Smooth muscle cell (in vitro differentiated cells): ENCODE measurements at regions not wholly inside any gene's neighbourhood (a gene's known extent, or its start where the extent isn't known, plus 50 kb on each side); places are given as distances from the start of the nearest gene placed in this dataset.
"Not testable (repeated sequence)": the region's sequence is repeated elsewhere in the genome, so short reads cannot be mapped to it uniquely, and the experiment has no call there.

ENCODE experiments used
- DNase-seq: peaks from one replicate; lab custom pipeline; 2025; ENCODE audit not compliant: unreplicated experiment; lab: John Stamatoyannopoulos, UW
- H2AFZ ChIP-seq: fragments of 200-600 bp; sonication (generic); 2 replicates; pipeline ENCODE4 v1.6.0; 2016; ENCODE audit warnings: antibody characterized with exemption, low read depth, mild to moderate bottlenecking
- H3F3A ChIP-seq: fragments of 200-600 bp; sonication (generic); 2 replicates; pipeline ENCODE4 v1.6.0; 2017; ENCODE audit warnings: antibody characterized with exemption, low read depth
- H3K27ac ChIP-seq: fragments of 200-600 bp; sonication (generic); 2 replicates; pipeline ENCODE4 v1.5.1; 2016; ENCODE audit warnings: low read depth, mild to moderate bottlenecking
- H3K27me3 ChIP-seq: fragments of 200-600 bp; sonication (generic); 2 replicates; pipeline ENCODE4 v1.6.1; 2016; ENCODE audit warnings: low read depth, mild to moderate bottlenecking
- H3K36me3 ChIP-seq: fragments of 200-600 bp; sonication (generic); 2 replicates; pipeline ENCODE4 v1.5.1; 2016; ENCODE audit warnings: low read depth
- H3K4me1 ChIP-seq: fragments of 200-600 bp; sonication (generic); 2 replicates; pipeline ENCODE4 v1.5.1; 2016; ENCODE audit warnings: low read depth
- H3K4me2 ChIP-seq: fragments of 200-600 bp; sonication (generic); 2 replicates; pipeline ENCODE4 v1.6.0; 2016; ENCODE audit warnings: mild to moderate bottlenecking
- H3K4me3 ChIP-seq: fragments of 200-600 bp; sonication (generic); 2 replicates; pipeline ENCODE4 v1.5.1; 2016; ENCODE audit warnings: mild to moderate bottlenecking
- H3K79me2 ChIP-seq: fragments of 200-600 bp; sonication (generic); 2 replicates; pipeline ENCODE4 v1.6.0; 2016; ENCODE audit warnings: low read depth, mild to moderate bottlenecking
- H3K9ac ChIP-seq: fragments of 200-600 bp; sonication (generic); 2 replicates; pipeline ENCODE4 v1.6.0; 2016; ENCODE audit warnings: low read depth
- H3K9me3 ChIP-seq: fragments of 200-600 bp; sonication (generic); replicated peaks from 2 replicates; pipeline ENCODE4 v1.5.1; 2016; ENCODE audit warnings: low read depth
- H4K20me1 ChIP-seq: fragments of 200-600 bp; sonication (generic); 2 replicates; pipeline ENCODE4 v1.6.0; 2016; ENCODE audit warnings: low read depth
- CTCF ChIP-seq: fragments of 200-600 bp; sonication (generic); IDR thresholded peaks from 2 replicates; pipeline ENCODE4 v1.5.1; 2017; ENCODE audit warnings: borderline replicate concordance, mild to moderate bottlenecking, antibody characterized with exemption; ENCODE audit not compliant: insufficient read depth, poor library complexity, severe bottlenecking
- WGBS: methylation state at CpG from one replicate; pipeline ENCODE4 v1.1.7; 2016; ENCODE audit warnings: low lambda C conversion rate; 5-methylcytosine and 5-hydroxymethylcytosine counted together

- Histone ChIP-seq H3K9ac (no peak overlapping the region), H3K4me3 (no peak overlapping the region), H3K4me1 (peaks cover 14% of the 10 kb centered on the region), H2AFZ (no peak overlapping the region), H3K9me3 (peaks cover 7% of the 10 kb centered on the region), H3K27me3 (no peaks in the 10 kb centered on the region), H4K20me1 (no peaks in the 10 kb centered on the region), H3K36me3 (no peaks in the 10 kb centered on the region), H3K27ac (no peak overlapping the region), H3K79me2 (no peaks in the 10 kb centered on the region), H3F3A (no peaks in the 10 kb centered on the region), H3K4me2 (no peak overlapping the region)
- no peak for TF ChIP-seq CTCF
- no peak for DNase-seq
- 91% methylated on average over 3 of the region's 3 CpGs for WGBS
Observed at GRCh38 chr9:97774673-97775072, 77.5 kb upstream of the XPA start.

- not testable (repeated sequence) for H3F3A ChIP-seq, H3K79me2 ChIP-seq, H3K4me1 ChIP-seq, H3K4me3 ChIP-seq, H3K4me2 ChIP-seq, H4K20me1 ChIP-seq, H3K27me3 ChIP-seq, H3K9me3 ChIP-seq, DNase-seq, H3K36me3 ChIP-seq, H3K27ac ChIP-seq, H2AFZ ChIP-seq, H3K9ac ChIP-seq
- 94% methylated on average over 2 of the region's 2 CpGs for WGBS
Observed at GRCh38 chr9:97778740-97779139, 74.3 kb upstream of the FOXE1 start.

GRCh38 chr9:97779608-97780007, 73.4 kb upstream of the FOXE1 start:
- H3K27me3 ChIP-seq, result peaks cover 6% of the 10 kb centered on the region
- no peak for TF ChIP-seq CTCF

DNA sequence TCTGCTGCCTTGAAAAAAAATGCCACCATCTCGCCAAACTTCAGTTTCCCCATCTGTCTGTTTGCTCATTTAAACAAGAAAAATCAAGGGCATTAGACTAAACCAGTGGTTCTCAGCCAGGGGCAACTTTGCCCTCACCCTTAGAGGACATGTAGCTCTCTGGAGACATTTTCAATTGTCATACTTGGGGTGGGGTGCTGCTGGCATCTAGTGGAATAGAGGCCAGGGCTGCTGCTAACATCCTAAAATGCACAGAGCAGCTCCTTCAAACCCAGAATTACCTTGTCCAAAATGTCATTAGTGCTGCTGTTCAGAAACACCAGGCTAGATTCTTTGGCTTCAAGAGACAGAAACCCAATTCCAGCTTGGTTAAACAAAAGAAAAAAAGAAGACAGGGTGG, 71.1 kb upstream of the FOXE1 start:
- TF ChIP-seq CTCF, result no peak

More at GRCh38 chr9:97779608-97780007, 73.4 kb upstream of the FOXE1 start:
- H3K4me3 ChIP-seq, result no peak overlapping the region
- no peak for DNase-seq
- H4K20me1 ChIP-seq, result no peaks in the 10 kb centered on the region
- H3K79me2 ChIP-seq, result no peaks in the 10 kb centered on the region
- no peaks in the 10 kb centered on the region for H3K36me3 ChIP-seq
- H3K9me3 ChIP-seq, result peaks cover 7% of the 10 kb centered on the region
- no peak overlapping the region for H3K9ac ChIP-seq
- no peaks in the 10 kb centered on the region for H3F3A ChIP-seq
- 92% methylated on average over 2 of the region's 2 CpGs for WGBS
- H2AFZ ChIP-seq, result no peak overlapping the region
- H3K4me2 ChIP-seq, result no peak overlapping the region
- H3K4me1 ChIP-seq, result no peaks in the 10 kb centered on the region
- H3K27ac ChIP-seq, result no peak overlapping the region

More for the DNA sequence above, 71.1 kb upstream of the FOXE1 start:
- Histone ChIP-seq H3K9ac (no peak overlapping the region), H3K27me3 (peaks cover 10% of the 10 kb centered on the region), H4K20me1 (no peaks in the 10 kb centered on the region), H3K79me2 (no peaks in the 10 kb centered on the region), H3K4me2 (no peak overlapping the region), H3K36me3 (no peaks in the 10 kb centered on the region), H3F3A (no peaks in the 10 kb centered on the region), H3K27ac (no peak overlapping the region), H2AFZ (no peak overlapping the region), H3K9me3 (peaks cover 7% of the 10 kb centered on the region), H3K4me1 (no peaks in the 10 kb centered on the region), H3K4me3 (no peak overlapping the region)
- DNase-seq, result no peak
- WGBS, result 74% methylated on average over 1 of the region's 1 CpG
